Liver (tissue), 8 donors: ENCODE measurements at regions not wholly inside any gene's neighbourhood (a gene's known extent, or its start where the extent isn't known, plus 50 kb on each side); places are given as distances from the start of the nearest gene placed in this dataset.

ENCODE experiments used
- DNase-seq: peaks from one replicate; pipeline ENCODE4 v3.0.0-alpha.2; 2017; ENCODE audit warnings: low spot score
- H3K27ac ChIP-seq, 2 donors: one replicate each; pipeline ENCODE4 v1.7.0; 2013; ENCODE audit warnings: inconsistent platforms in 2 of 2, low read length in 2 of 2, control low read depth in 1 of 2, low read depth in 1 of 2, mild to moderate bottlenecking in 1 of 2
- H3K27me3 ChIP-seq, 4 donors: one replicate each; pipeline versions ENCODE4 v1.6.1 to v1.7.0; 2013; ENCODE audit warnings: low read length in 3 of 4, inconsistent platforms in 1 of 4, mild to moderate bottlenecking in 1 of 4, moderate library complexity in 1 of 4; ENCODE audit not compliant: control insufficient read depth in 4 of 4, insufficient read depth in 4 of 4
- H3K36me3 ChIP-seq, 4 donors: one replicate each; pipeline versions ENCODE4 v1.6.1 to v1.7.0; 2013; ENCODE audit warnings: low read length in 3 of 4, mild to moderate bottlenecking in 3 of 4, low read depth in 1 of 4, moderate library complexity in 1 of 4; ENCODE audit not compliant: control insufficient read depth in 4 of 4, insufficient read depth in 3 of 4
- H3K4me1 ChIP-seq, 4 donors: one replicate each; pipeline versions ENCODE4 v1.6.1 to v1.7.0; 2013; ENCODE audit warnings: low read length in 3 of 4, mild to moderate bottlenecking in 3 of 4, moderate library complexity in 1 of 4; ENCODE audit not compliant: control insufficient read depth in 4 of 4, insufficient read depth in 4 of 4
- H3K4me3 ChIP-seq, 3 donors: one replicate each; pipeline versions ENCODE4 v1.6.1 to v1.7.0; 2013; ENCODE audit warnings: low read length in 3 of 3, control low read depth in 1 of 3, low read depth in 1 of 3, mild to moderate bottlenecking in 1 of 3
- H3K9ac ChIP-seq, 2 donors: one replicate each; pipeline ENCODE4 v1.7.0; 2013; ENCODE audit warnings: low read length in 2 of 2, mild to moderate bottlenecking in 2 of 2, moderate library complexity in 2 of 2, control low read depth in 1 of 2, low read depth in 1 of 2
- H3K9me3 ChIP-seq, 4 donors: one replicate each; pipeline versions ENCODE4 v1.6.1 to v1.7.0; 2013; ENCODE audit warnings: low read length in 3 of 4; ENCODE audit not compliant: control insufficient read depth in 4 of 4
- ATF3 ChIP-seq: IDR thresholded peaks from 2 replicates; pipeline ENCODE4 v1.6.1; 2016; ENCODE audit warnings: antibody characterized with exemption
- CTCF ChIP-seq: fragments of 150-350 bp; IDR thresholded peaks from 2 replicates; pipeline ENCODE4 v1.5.1; 2017; ENCODE audit warnings: improper control_type of control experiment, low read depth, low read length; ENCODE audit not compliant: missing input control
- EGR1 ChIP-seq, 2 donors: IDR thresholded peaks; 2 replicates each; pipeline ENCODE4 v1.6.1; 2016 to 2018; ENCODE audit warnings: antibody characterized with exemption in 2 of 2, low read depth in 2 of 2
- FOXA1 ChIP-seq: IDR thresholded peaks from 2 replicates; pipeline ENCODE4 v1.6.1; 2016; ENCODE audit warnings: antibody characterized with exemption
- FOXA2 ChIP-seq: IDR thresholded peaks from 2 replicates; pipeline ENCODE4 v1.6.1; 2016; ENCODE audit warnings: antibody characterized with exemption
- GABPA ChIP-seq, 2 donors: IDR thresholded peaks in 1 of 2; conservative IDR thresholded peaks in 1 of 2; 2 replicates each; pipeline ENCODE4 v1.6.1; 2016; ENCODE audit warnings: antibody characterized with exemption in 2 of 2, mild to moderate bottlenecking in 1 of 2, moderate library complexity in 1 of 2
- HNF4A ChIP-seq, 2 donors: conservative IDR thresholded peaks; 2 replicates each; pipeline ENCODE4 v1.6.1; 2016; ENCODE audit warnings: antibody characterized with exemption in 2 of 2, mild to moderate bottlenecking in 2 of 2
- HNF4G ChIP-seq: IDR thresholded peaks from 2 replicates; pipeline ENCODE4 v1.6.1; 2016; ENCODE audit warnings: antibody characterized with exemption
- JUND ChIP-seq, 2 donors: IDR thresholded peaks; 2 replicates each; pipeline ENCODE4 v1.6.1; 2016; ENCODE audit warnings: antibody characterized with exemption in 2 of 2
- NR2F2 ChIP-seq: IDR thresholded peaks from 2 replicates; pipeline ENCODE4 v1.6.1; 2016; ENCODE audit warnings: antibody characterized with exemption
- RAD21 ChIP-seq, 2 donors: IDR thresholded peaks; 2 replicates each; pipeline ENCODE4 v1.6.1; 2016; ENCODE audit warnings: antibody characterized with exemption in 2 of 2, mild to moderate bottlenecking in 2 of 2
- RXRA ChIP-seq, 2 donors: IDR thresholded peaks; 2 replicates each; pipeline ENCODE4 v1.6.1; 2017 to 2018; ENCODE audit warnings: antibody characterized with exemption in 2 of 2, mild to moderate bottlenecking in 1 of 2
- SP1 ChIP-seq: IDR thresholded peaks from 2 replicates; pipeline ENCODE4 v1.6.1; 2018; ENCODE audit warnings: antibody characterized with exemption, mild to moderate bottlenecking
- TAF1 ChIP-seq: conservative IDR thresholded peaks from 2 replicates; pipeline ENCODE4 v1.6.1; 2016; ENCODE audit warnings: antibody characterized with exemption, mild to moderate bottlenecking
- YY1 ChIP-seq: IDR thresholded peaks from 2 replicates; pipeline ENCODE4 v1.6.1; 2016; ENCODE audit warnings: antibody characterized with exemption, mild to moderate bottlenecking
- WGBS: extraction: QIAGEN DNeasy Blood & Tissue Kit; methylation state at CpG from one replicate; pipeline ENCODE4 v1.1.7; 2013; 5-methylcytosine and 5-hydroxymethylcytosine counted together
- TF ChIP-seq, protein P1 (sequence below): IDR thresholded peaks from 2 replicates; pipeline ENCODE4 v1.6.1; 2016; ENCODE audit warnings: antibody characterized with exemption
- TF ChIP-seq, protein P2 (sequence below): IDR thresholded peaks from 2 replicates; pipeline ENCODE4 v1.6.1; 2016; ENCODE audit warnings: antibody characterized with exemption
- TF ChIP-seq, protein P3 (sequence below): IDR thresholded peaks from 2 replicates; pipeline ENCODE4 v1.6.1; 2016; ENCODE audit warnings: antibody characterized with exemption, mild to moderate bottlenecking
- donor health status: healthy.
- donor health status: healthy.
- donor health status: healthy.
- donor health status: healthy.
- donor health status: healthy.

DNA sequence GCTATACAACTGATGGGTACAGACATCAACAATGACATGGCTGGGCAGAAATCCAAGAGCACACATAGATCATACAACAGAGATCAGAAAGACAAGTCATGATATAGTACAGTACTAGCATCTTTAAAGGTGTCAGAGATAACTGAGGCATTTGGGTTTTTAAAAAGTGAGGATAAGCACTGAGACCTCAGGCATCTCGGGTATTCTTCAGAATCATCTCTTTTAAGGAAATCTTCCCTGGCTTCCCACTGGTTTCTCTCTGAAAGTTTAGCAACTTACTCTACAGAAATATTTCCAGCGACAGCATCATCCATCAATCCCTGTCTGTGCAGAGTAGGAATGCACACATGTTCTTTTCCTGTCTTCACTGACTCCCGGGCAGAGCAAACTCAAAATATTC, 93.2 kb upstream of the PARP11 start:
- Histone ChIP-seq H3K9me3 (no peaks in the 10 kb centered on the region), H3K4me3 (no peak overlapping the region), H3K9ac (no peak overlapping the region), H3K36me3 (no peaks in the 10 kb centered on the region), H3K4me1 (no peaks in the 10 kb centered on the region), H3K27me3 (no peaks in the 10 kb centered on the region), H3K27ac (no peak overlapping the region)
- 81% methylated on average over 3 of the region's 3 CpGs for WGBS
- DNase-seq, result no peak
- TF ChIP-seq RAD21 (IDR thresholded peaks at IDR 0.05) (no peak), YY1 (no peak), NR2F2 (no peak), JUND (IDR thresholded peaks at IDR 0.05) (no peak), HNF4A (conservative IDR thresholded peaks at IDR 0.05) (no peak), FOXA1 (no peak), EGR1 (IDR thresholded peaks at IDR 0.05; ENCODE audit: low read depth in 2 of 2) (no peak), TAF1 (no peak), RXRA (IDR thresholded peaks at IDR 0.05) (no peak), ATF3 (no peak), FOXA2 (no peak), HNF4G (no peak), GABPA (IDR thresholded peaks at IDR 0.05 in 1 of 2, conservative IDR thresholded peaks at IDR 0.05 in 1 of 2) (no peak), CTCF (no peak), SP1 (no peak)
- TF ChIP-seq, protein P1, sequence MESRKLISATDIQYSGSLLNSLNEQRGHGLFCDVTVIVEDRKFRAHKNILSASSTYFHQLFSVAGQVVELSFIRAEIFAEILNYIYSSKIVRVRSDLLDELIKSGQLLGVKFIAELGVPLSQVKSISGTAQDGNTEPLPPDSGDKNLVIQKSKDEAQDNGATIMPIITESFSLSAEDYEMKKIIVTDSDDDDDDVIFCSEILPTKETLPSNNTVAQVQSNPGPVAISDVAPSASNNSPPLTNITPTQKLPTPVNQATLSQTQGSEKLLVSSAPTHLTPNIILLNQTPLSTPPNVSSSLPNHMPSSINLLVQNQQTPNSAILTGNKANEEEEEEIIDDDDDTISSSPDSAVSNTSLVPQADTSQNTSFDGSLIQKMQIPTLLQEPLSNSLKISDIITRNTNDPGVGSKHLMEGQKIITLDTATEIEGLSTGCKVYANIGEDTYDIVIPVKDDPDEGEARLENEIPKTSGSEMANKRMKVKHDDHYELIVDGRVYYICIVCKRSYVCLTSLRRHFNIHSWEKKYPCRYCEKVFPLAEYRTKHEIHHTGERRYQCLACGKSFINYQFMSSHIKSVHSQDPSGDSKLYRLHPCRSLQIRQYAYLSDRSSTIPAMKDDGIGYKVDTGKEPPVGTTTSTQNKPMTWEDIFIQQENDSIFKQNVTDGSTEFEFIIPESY, result no peak
- TF ChIP-seq, protein P2, sequence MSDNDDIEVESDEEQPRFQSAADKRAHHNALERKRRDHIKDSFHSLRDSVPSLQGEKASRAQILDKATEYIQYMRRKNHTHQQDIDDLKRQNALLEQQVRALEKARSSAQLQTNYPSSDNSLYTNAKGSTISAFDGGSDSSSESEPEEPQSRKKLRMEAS, result no peak

GRCh38 chr12:3965046-3965445, 91.8 kb upstream of the PARP11 start:
- no peak for TF ChIP-seq HNF4A (conservative IDR thresholded peaks at IDR 0.05)
- no peak for TF ChIP-seq TAF1
- no peak for TF ChIP-seq FOXA2
- no peak for TF ChIP-seq YY1
- TF ChIP-seq, protein P3, sequence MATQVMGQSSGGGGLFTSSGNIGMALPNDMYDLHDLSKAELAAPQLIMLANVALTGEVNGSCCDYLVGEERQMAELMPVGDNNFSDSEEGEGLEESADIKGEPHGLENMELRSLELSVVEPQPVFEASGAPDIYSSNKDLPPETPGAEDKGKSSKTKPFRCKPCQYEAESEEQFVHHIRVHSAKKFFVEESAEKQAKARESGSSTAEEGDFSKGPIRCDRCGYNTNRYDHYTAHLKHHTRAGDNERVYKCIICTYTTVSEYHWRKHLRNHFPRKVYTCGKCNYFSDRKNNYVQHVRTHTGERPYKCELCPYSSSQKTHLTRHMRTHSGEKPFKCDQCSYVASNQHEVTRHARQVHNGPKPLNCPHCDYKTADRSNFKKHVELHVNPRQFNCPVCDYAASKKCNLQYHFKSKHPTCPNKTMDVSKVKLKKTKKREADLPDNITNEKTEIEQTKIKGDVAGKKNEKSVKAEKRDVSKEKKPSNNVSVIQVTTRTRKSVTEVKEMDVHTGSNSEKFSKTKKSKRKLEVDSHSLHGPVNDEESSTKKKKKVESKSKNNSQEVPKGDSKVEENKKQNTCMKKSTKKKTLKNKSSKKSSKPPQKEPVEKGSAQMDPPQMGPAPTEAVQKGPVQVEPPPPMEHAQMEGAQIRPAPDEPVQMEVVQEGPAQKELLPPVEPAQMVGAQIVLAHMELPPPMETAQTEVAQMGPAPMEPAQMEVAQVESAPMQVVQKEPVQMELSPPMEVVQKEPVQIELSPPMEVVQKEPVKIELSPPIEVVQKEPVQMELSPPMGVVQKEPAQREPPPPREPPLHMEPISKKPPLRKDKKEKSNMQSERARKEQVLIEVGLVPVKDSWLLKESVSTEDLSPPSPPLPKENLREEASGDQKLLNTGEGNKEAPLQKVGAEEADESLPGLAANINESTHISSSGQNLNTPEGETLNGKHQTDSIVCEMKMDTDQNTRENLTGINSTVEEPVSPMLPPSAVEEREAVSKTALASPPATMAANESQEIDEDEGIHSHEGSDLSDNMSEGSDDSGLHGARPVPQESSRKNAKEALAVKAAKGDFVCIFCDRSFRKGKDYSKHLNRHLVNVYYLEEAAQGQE, result no peak
- TF ChIP-seq, protein P1, result no peak
- TF ChIP-seq FOXA1, result no peak
- no peak for TF ChIP-seq JUND (IDR thresholded peaks at IDR 0.05)
- no peak for TF ChIP-seq RAD21 (IDR thresholded peaks at IDR 0.05)
- no peak for TF ChIP-seq EGR1 (IDR thresholded peaks at IDR 0.05; ENCODE audit: low read depth in 2 of 2)
- no peak for TF ChIP-seq ATF3
- peaks cover 3 to 10% (median 10%) of the 10 kb centered on the region in 4 donors for H3K4me1 ChIP-seq
- no peaks in the 10 kb centered on the region for H3K9me3 ChIP-seq
- no peak overlapping the region for H3K4me3 ChIP-seq
- 95% methylated on average over 3 of the region's 3 CpGs for WGBS
- H3K27ac ChIP-seq, result no peak overlapping the region
- no peak for DNase-seq
- H3K36me3 ChIP-seq, result no peaks in the 10 kb centered on the region
- H3K27me3 ChIP-seq, result no peaks in the 10 kb centered on the region
- H3K9ac ChIP-seq, result no peak overlapping the region
